ENCODE measurements at regions not wholly inside any gene's neighbourhood (a gene's known extent, or its start where the extent isn't known, plus 50 kb on each side); places are given as distances from the start of the nearest gene placed in this dataset.

GRCh38 chr7:148481147-148481526, 109.4 kb upstream of the C7orf33 start:
- no peak for TF ChIP-seq CTCF (IDR thresholded peaks at IDR 0.05)
- no peak for TF ChIP-seq POLR2AphosphoS5 (IDR thresholded peaks at IDR 0.05; ENCODE audit: low read depth, low read length)
- TF ChIP-seq FOXM1 (IDR thresholded peaks at IDR 0.05; ENCODE audit: low read depth): no peak
- TF ChIP-seq ELF1 (IDR thresholded peaks at IDR 0.05): no peak
- no peak for TF ChIP-seq MXI1 (IDR thresholded peaks at IDR 0.05; ENCODE audit: low read depth, low read length)
- no peak for TF ChIP-seq USF2 (IDR thresholded peaks at IDR 0.05; ENCODE audit: borderline replicate concordance, low read depth, low read length)
- no peak for TF ChIP-seq EZH2phosphoT487 (IDR thresholded peaks at IDR 0.05; ENCODE audit: borderline replicate concordance, low read depth)
- no peak for TF ChIP-seq RXRA (IDR thresholded peaks at IDR 0.05; ENCODE audit: borderline replicate concordance, low read depth)
- TF ChIP-seq SMC3 (IDR thresholded peaks at IDR 0.05; ENCODE audit: low read depth, low read length): no peak
- no peak for TF ChIP-seq TAF1 (IDR thresholded peaks at IDR 0.05; ENCODE audit: borderline replicate concordance, low read depth, low read length)
- TF ChIP-seq GATA2 (CRISPR knock-in tag; IDR thresholded peaks at IDR 0.05): no peak

Measured in SK-N-SH (cell line).